ENCODE measurements at regions not wholly inside any gene's neighbourhood (a gene's known extent, or its start where the extent isn't known, plus 50 kb on each side); places are given as distances from the start of the nearest gene placed in this dataset.

DNA sequence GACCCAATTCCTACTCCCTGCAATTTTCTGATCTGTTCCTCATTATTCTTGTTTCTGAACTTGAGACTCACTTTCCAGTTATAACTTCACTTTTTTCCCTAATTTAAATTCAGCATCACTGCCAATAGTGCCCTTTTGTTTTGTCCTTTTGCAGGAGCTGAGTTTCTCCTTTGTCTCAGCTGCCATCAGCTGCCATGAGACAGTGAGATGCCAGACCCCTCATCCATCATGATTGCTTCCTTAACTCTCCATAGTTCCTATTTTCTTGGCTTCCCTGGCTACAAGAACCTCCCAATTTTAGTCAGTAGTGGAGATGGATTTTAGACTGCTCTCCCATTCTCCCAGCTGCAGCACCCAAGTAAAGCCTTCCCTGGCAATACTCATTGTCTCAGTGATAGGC lies 518.1 kb downstream of the HDGFL1 start:
- Histone ChIP-seq H3K4me3 (ENCODE audit: low read length) (no peak overlapping the region), H3K4me1 (ENCODE audit: control insufficient read depth, insufficient read depth, low read length) (no peaks in the 10 kb centered on the region), H3K27ac (ENCODE audit: low read length) (no peak overlapping the region), H3K9me3 (ENCODE audit: control insufficient read depth, low read length) (no peaks in the 10 kb centered on the region), H3K27me3 (ENCODE audit: control insufficient read depth, insufficient read depth) (no peaks in the 10 kb centered on the region)
- DNase-seq, result no peak
- ATAC-seq, result no peak
- intact Hi-C loops (cut with DNase I), result no loop called here

DNA sequence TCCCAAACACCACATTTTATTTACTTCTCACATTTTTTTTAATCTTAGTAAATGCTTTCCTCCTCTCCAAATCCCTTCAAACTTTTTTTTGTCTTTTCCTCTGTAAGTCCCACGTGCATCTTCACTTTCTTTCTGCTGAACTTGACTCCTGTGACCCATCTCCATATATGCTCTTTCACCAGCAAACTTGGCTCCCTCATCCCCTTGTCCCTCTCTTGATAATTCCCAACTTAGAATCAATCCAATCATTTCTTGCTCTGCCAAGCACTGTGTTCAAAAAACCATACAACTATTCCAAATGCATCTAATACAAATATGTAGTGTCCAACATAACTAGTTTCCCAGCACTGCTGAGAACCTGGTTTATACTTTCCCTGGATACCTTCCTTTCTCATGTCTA lies 519.4 kb downstream of the HDGFL1 start:
- WGBS, result 52% methylated on average over 1 of the region's 1 CpG
- H3K27ac ChIP-seq (ENCODE audit: low read length), result no peak overlapping the region
- no peaks in the 10 kb centered on the region for H3K4me1 ChIP-seq (ENCODE audit: control insufficient read depth, insufficient read depth, low read length)
- DNase-seq (no peak), ATAC-seq (no peak)
- intact Hi-C loops (cut with DNase I), result no loop called here
- H3K4me3 ChIP-seq (ENCODE audit: low read length), result no peak overlapping the region
- no peaks in the 10 kb centered on the region for H3K27me3 ChIP-seq (ENCODE audit: control insufficient read depth, insufficient read depth)
- no peaks in the 10 kb centered on the region for H3K9me3 ChIP-seq (ENCODE audit: control insufficient read depth, low read length)

DNA sequence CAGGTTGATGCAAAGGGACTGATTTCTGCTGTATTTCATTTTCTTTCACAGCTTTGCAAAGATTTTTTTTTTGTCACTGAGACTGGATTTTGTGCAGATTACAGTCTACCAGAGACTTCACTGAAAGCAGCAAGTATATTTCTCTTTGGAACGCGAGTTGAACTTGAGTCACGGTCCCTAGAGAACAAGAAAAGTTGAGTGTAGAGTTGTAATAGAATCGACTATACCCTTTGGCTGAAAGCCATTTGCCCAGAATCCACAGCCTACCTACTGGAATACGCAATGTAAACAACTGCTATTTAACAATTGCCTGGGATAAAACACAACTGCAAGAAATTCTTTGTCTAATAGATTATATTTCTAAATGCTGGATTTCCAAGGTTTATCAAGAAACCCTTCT lies 520.6 kb downstream of the HDGFL1 start:
- Histone ChIP-seq H3K4me1 (ENCODE audit: control insufficient read depth, insufficient read depth, low read length) (no peaks in the 10 kb centered on the region), H3K27me3 (ENCODE audit: control insufficient read depth, insufficient read depth) (no peaks in the 10 kb centered on the region), H3K4me3 (ENCODE audit: low read length) (no peak overlapping the region), H3K9me3 (ENCODE audit: control insufficient read depth, low read length) (no peaks in the 10 kb centered on the region), H3K27ac (ENCODE audit: low read length) (no peak overlapping the region)
- intact Hi-C loops (cut with DNase I), result no loop called here
- WGBS, result 61% methylated on average over 5 of the region's 5 CpGs
- DNase-seq, result no peak
- no peak for ATAC-seq

DNA sequence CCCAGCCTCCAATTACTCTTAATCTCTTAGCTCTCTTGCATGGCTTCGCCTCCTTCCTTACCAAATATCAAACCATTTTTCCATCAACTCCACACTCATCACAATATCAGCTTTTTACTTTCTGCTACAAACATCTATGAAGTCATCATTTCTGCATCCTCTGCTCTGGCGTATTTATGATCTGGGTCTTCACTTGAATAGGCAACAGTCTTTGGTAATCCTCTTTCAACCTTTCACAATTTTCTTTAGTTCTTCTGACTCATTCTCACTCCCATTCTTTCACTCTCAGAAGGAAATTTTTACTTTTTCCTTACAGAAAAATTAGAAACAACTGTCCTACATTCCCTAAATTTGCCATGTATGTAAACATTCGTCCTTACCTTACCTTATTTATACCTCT lies 522.4 kb downstream of the HDGFL1 start:
- H3K27ac ChIP-seq (ENCODE audit: low read length), result no peak overlapping the region
- no peaks in the 10 kb centered on the region for H3K9me3 ChIP-seq (ENCODE audit: control insufficient read depth, low read length)
- no peaks in the 10 kb centered on the region for H3K27me3 ChIP-seq (ENCODE audit: control insufficient read depth, insufficient read depth)
- intact Hi-C loops (cut with DNase I), result no loop called here
- H3K4me3 ChIP-seq (ENCODE audit: low read length), result no peak overlapping the region
- no peak for ATAC-seq
- 68% methylated on average over 3 of the region's 3 CpGs for WGBS
- H3K4me1 ChIP-seq (ENCODE audit: control insufficient read depth, insufficient read depth, low read length), result no peaks in the 10 kb centered on the region
- no peak for DNase-seq

DNA sequence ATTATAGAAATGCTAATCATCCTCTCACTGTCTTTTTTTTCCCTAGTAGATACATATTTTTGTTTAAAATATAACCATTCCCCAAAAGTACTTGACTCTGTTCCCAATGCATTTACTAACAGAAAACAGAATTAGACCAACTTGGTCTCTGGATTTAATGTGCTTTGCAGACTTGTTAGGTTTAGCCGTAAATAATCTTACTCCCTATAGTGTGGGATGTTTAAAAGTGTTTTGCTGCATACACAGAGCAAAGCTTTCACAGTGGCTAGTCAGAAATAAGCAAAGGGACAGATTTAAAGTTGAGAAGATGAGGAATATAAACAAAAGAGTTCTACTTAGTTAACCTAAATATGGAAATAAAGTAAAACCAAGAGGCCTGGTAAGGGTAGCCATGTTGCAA lies 527.5 kb downstream of the HDGFL1 start:
- 86% methylated on average over 1 of the region's 1 CpG for WGBS
- Histone ChIP-seq H3K27me3 (ENCODE audit: control insufficient read depth, insufficient read depth) (no peaks in the 10 kb centered on the region), H3K9me3 (ENCODE audit: control insufficient read depth, low read length) (no peaks in the 10 kb centered on the region), H3K4me1 (ENCODE audit: control insufficient read depth, insufficient read depth, low read length) (no peaks in the 10 kb centered on the region), H3K27ac (ENCODE audit: low read length) (no peak overlapping the region), H3K4me3 (ENCODE audit: low read length) (no peak overlapping the region)
- no peak for DNase-seq
- intact Hi-C loops (cut with DNase I), result no loop called here
- ATAC-seq, result no peak

- Histone ChIP-seq H3K4me1 (ENCODE audit: control insufficient read depth, insufficient read depth, low read length) (no peaks in the 10 kb centered on the region), H3K4me3 (ENCODE audit: low read length) (no peak overlapping the region), H3K27ac (ENCODE audit: low read length) (no peak overlapping the region), H3K9me3 (ENCODE audit: control insufficient read depth, low read length) (no peaks in the 10 kb centered on the region), H3K27me3 (ENCODE audit: control insufficient read depth, insufficient read depth) (no peaks in the 10 kb centered on the region)
- DNase-seq (no peak), ATAC-seq (no peak)
- intact Hi-C loops (cut with DNase I), result no loop called here
- 28% methylated on average over 2 of the region's 2 CpGs for WGBS
Observed at GRCh38 chr6:23097566-23097965, 528.2 kb downstream of the HDGFL1 start.

DNA sequence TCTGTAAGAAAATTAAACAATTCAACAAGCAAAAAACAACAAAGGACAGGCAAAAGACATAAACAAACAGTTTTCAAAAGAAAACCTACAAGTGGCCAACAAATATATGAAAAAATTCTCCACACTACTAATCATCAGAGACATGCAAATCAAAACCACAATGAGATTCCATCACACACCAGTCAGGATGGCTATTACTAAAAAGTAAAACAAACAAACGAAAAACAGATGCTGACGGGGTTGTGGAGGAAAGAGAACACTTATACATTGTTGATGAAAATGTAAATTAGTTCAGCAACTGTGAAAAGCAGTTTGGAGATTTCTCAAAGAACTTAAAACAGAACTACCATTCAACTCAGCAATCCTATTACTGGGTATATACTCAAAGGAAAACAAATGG lies 537.6 kb downstream of the HDGFL1 start:
- no peak overlapping the region for H3K4me3 ChIP-seq (ENCODE audit: low read length)
- H3K27ac ChIP-seq (ENCODE audit: low read length), result no peak overlapping the region
- no peak for DNase-seq
- ATAC-seq, result no peak
- H3K27me3 ChIP-seq (ENCODE audit: control insufficient read depth, insufficient read depth), result no peaks in the 10 kb centered on the region
- no peaks in the 10 kb centered on the region for H3K4me1 ChIP-seq (ENCODE audit: control insufficient read depth, insufficient read depth, low read length)
- intact Hi-C loops (cut with DNase I), result no loop called here
- 83% methylated on average over 2 of the region's 2 CpGs for WGBS
- no peaks in the 10 kb centered on the region for H3K9me3 ChIP-seq (ENCODE audit: control insufficient read depth, low read length)

DNA sequence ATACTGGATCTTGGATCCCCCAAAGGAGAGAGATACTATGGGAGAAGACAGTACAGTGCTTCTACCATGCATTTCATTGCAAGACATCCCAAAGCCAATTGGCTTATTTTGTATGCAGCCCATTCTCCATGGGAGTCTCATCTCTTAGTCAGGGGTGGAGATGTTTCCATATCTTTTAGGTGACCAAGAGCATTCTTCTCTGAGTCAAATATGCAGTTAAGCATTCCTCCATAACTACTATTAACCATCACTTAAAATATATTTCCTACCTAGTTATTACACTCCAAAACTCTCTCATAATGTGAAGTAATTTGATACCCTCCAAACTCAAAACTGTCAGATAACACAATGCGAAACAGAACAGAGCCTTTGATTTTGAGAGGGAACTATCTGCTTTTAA lies 542.6 kb downstream of the HDGFL1 start:
- H3K4me3 ChIP-seq (ENCODE audit: low read length), result no peak overlapping the region
- 88% methylated on average over 1 of the region's 1 CpG for WGBS
- H3K9me3 ChIP-seq (ENCODE audit: control insufficient read depth, low read length), result peaks cover 1% of the 10 kb centered on the region
- H3K4me1 ChIP-seq (ENCODE audit: control insufficient read depth, insufficient read depth, low read length), result no peaks in the 10 kb centered on the region
- ATAC-seq, result no peak
- H3K27me3 ChIP-seq (ENCODE audit: control insufficient read depth, insufficient read depth), result no peaks in the 10 kb centered on the region
- DNase-seq, result no peak
- H3K27ac ChIP-seq (ENCODE audit: low read length), result no peak overlapping the region
- intact Hi-C loops (cut with DNase I), result no loop called here

GRCh38 chr6:23114812-23115504 lies 545.6 kb downstream of the HDGFL1 start:
- intact Hi-C loops (cut with DNase I), result no loop called here
- H3K27me3 ChIP-seq (ENCODE audit: control insufficient read depth, insufficient read depth), result no peaks in the 10 kb centered on the region
- no peak overlapping the region for H3K27ac ChIP-seq (ENCODE audit: low read length)
- H3K4me1 ChIP-seq (ENCODE audit: control insufficient read depth, insufficient read depth, low read length), result no peaks in the 10 kb centered on the region
- peaks cover 1% of the 10 kb centered on the region for H3K9me3 ChIP-seq (ENCODE audit: control insufficient read depth, low read length)
- DNase-seq, result no peak
- no peak for ATAC-seq
- H3K4me3 ChIP-seq (ENCODE audit: low read length), result no peak overlapping the region
- 73% methylated on average over 6 of the region's 6 CpGs for whole genome bisulfite sequencing

- Histone ChIP-seq H3K27me3 (ENCODE audit: control insufficient read depth, insufficient read depth) (no peaks in the 10 kb centered on the region), H3K9me3 (ENCODE audit: control insufficient read depth, low read length) (no peaks in the 10 kb centered on the region), H3K4me3 (ENCODE audit: low read length) (no peak overlapping the region), H3K27ac (ENCODE audit: low read length) (no peak overlapping the region), H3K4me1 (ENCODE audit: control insufficient read depth, insufficient read depth, low read length) (no peaks in the 10 kb centered on the region)
- WGBS, result 56% methylated on average over 1 of the region's 1 CpG
- DNase-seq (no peak), ATAC-seq (no peak)
- intact Hi-C loops (cut with DNase I), result no loop called here
Observed at GRCh38 chr6:23137611-23138010, 568.2 kb downstream of the HDGFL1 start.

DNA sequence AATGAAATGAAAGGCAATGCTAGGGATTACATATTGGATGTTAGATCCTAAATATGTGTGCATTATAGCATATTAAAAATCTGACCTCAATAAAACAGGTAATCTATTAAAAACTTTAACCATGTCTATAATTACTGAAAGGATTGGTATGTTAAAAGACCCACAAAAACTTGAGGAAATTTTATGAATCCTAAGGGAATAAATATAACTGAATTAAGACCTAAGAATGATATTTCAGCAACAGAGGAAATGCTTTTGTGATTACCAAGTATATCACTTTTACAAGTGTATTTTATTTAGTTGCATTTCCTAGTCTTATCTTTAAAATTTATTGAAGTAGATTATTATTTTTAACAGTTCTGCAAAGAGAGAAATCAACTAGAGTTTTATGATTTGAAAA lies 571.5 kb downstream of the HDGFL1 start:
- no peak overlapping the region for H3K27ac ChIP-seq (ENCODE audit: low read length)
- H3K4me3 ChIP-seq (ENCODE audit: low read length), result no peak overlapping the region
- no peaks in the 10 kb centered on the region for H3K9me3 ChIP-seq (ENCODE audit: control insufficient read depth, low read length)
- DNase-seq, result no peak
- no peak for ATAC-seq
- H3K4me1 ChIP-seq (ENCODE audit: control insufficient read depth, insufficient read depth, low read length), result no peaks in the 10 kb centered on the region
- no peaks in the 10 kb centered on the region for H3K27me3 ChIP-seq (ENCODE audit: control insufficient read depth, insufficient read depth)
- intact Hi-C loops (cut with DNase I), result no loop called here

- intact Hi-C loops (cut with DNase I), result no loop called here
- Histone ChIP-seq H3K4me1 (ENCODE audit: control insufficient read depth, insufficient read depth, low read length) (no peaks in the 10 kb centered on the region), H3K27me3 (ENCODE audit: control insufficient read depth, insufficient read depth) (no peaks in the 10 kb centered on the region), H3K27ac (ENCODE audit: low read length) (no peak overlapping the region), H3K9me3 (ENCODE audit: control insufficient read depth, low read length) (no peaks in the 10 kb centered on the region), H3K4me3 (ENCODE audit: low read length) (no peak overlapping the region)
- ATAC-seq (no peak), DNase-seq (no peak)
- WGBS, result 69% methylated on average over 2 of the region's 2 CpGs
Observed at GRCh38 chr6:23145781-23146180, 576.4 kb downstream of the HDGFL1 start.

All from right cardiac atrium (tissue), 5 donors.